ENCODE measurements at regions not wholly inside any gene's neighbourhood (a gene's known extent, or its start where the extent isn't known, plus 50 kb on each side); places are given as distances from the start of the nearest gene placed in this dataset.
"Not testable (repeated sequence)": the region's sequence is repeated elsewhere in the genome, so short reads cannot be mapped to it uniquely, and the experiment has no call there.

DNA sequence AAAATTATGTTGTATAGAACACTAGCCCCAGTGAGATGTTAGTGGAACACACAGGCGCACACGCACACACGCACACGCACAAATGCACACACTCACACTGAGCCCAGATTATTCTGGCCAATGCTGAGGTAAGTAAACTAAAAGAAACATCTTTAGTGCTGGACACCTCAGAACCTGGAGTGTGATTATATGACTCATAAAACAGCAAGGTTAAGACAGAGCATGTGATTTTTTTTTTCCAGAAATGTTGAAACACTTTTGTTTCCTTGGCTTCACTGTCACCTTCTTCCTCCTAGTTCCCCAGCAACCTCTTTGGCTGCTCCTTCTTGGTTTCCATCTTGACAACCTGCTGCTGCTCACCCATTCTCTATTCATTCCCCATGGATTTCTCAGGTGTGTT, 141.0 kb upstream of the ALG10B start:
- H3K27me3 ChIP-seq, result no peaks in the 10 kb centered on the region
- H3K4me3 ChIP-seq, result no peak overlapping the region
- H3K4me2 ChIP-seq, result no peak overlapping the region
- H3K9ac ChIP-seq, result no peak overlapping the region
- H3K36me3 ChIP-seq, result no peaks in the 10 kb centered on the region
- H3K4me1 ChIP-seq, result no peaks in the 10 kb centered on the region
- no peak overlapping the region for H3K27ac ChIP-seq
- TF ChIP-seq Cebpa-rat (IDR thresholded peaks at IDR 0.05), result no peak
- no peaks in the 10 kb centered on the region for H4K20me1 ChIP-seq
- H3K9me3 ChIP-seq, result no peaks in the 10 kb centered on the region

GRCh38 chr12:38183617-38184016, 133.0 kb upstream of the ALG10B start:
- H3K4me2 ChIP-seq, H3K4me1 ChIP-seq, H3K27ac ChIP-seq, H3K36me3 ChIP-seq, H3K9me3 ChIP-seq, H3K9ac ChIP-seq, H3K27me3 ChIP-seq, H4K20me1 ChIP-seq, H3K4me3 ChIP-seq: not testable (repeated sequence)

DNA sequence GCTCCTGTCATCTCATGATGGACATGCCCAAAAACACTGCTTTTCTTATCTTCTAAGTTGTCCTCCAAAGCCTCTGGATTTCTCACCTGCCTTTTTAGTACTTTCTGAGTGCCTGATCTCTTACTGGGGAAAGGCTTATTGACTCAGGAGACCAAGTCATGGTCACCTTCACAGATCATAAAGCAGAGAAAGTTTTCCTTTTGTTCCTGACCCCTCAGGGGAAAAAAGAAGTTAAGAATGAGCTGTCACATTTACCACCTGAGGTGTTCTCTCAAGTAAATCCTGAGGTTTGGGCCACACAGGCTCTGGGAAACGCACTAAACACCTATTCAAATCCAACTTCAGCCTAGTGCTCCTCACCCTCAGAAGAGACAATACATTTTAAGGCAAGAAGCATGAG, 119.3 kb upstream of the ALG10B start:
- H4K20me1 ChIP-seq, H3K4me1 ChIP-seq, H3K4me2 ChIP-seq, H3K27ac ChIP-seq, H3K9ac ChIP-seq, H3K27me3 ChIP-seq, H3K36me3 ChIP-seq, H3K4me3 ChIP-seq, H3K9me3 ChIP-seq: not testable (repeated sequence)

DNA sequence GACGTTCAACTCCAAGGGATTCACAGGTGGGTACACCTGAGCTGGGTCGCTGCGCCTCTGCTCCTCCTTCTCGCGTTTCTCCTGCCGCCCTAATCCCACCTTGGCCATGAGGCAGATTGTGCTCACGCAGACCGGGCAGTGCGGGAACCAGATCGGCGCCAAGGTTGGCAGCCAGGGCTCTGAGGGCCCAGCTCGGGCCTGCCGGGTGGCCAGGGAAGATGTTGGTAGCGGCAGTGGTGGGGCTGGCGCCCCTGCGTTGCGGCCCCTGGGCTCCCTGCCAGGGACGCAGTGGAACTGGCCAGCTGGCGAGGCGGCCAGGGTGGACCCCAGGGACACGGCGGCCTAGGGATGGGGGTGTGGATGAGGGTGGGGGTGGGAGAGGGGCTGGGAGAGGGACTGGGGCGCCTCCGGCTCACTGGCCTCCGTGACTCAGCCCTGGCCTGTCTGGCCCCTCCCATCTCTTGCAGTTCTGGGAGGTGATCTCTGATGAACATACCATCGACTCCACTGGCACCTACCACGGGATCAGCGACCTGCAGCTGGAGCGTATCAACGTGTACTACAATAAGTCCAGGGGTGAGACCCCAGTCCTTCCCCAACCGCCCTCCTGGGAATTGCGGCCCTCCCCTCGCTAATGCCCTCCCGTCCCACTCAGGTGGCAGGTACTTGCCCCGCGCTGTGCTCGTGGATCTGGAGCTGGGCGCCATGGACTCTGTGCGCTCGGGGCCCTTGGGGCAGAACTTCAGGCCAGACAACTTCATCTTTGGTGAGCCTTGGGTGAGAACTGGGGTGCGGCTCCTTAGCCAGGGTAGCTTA, 114.9 kb upstream of the ALG10B start:
- H3K4me2 ChIP-seq, result no peak overlapping the region
- no peak for TF ChIP-seq Cebpa-rat (IDR thresholded peaks at IDR 0.05)

DNA sequence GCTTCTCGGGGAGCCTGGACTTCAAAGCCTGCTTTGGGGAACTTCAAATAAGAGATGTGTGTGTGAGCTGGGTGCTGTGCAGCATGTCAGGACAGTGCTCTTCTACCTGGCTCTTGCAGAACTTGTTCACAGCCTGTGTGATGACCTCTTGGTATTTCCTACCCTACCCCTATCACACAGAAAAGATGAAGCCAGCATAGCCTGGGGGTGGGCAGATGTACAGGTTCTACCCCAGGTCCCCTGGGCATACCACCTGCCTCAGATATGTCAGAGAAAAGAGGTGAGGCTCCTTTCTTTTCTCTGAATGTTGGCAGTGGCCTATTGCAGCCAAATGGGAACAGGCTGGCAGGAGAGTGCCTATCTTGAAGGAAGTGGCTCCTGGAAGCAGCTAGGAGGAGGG, 111.7 kb upstream of the ALG10B start:
- Histone ChIP-seq H3K4me1 (no peaks in the 10 kb centered on the region), H3K4me3 (no peak overlapping the region), H3K4me2 (no peak overlapping the region), H3K36me3 (no peaks in the 10 kb centered on the region), H3K27ac (no peak overlapping the region), H3K27me3 (no peaks in the 10 kb centered on the region), H3K9ac (no peak overlapping the region), H4K20me1 (no peaks in the 10 kb centered on the region), H3K9me3 (no peaks in the 10 kb centered on the region)
- no peak for TF ChIP-seq Cebpa-rat (IDR thresholded peaks at IDR 0.05)

More for the DNA sequence above, 114.9 kb upstream of the ALG10B start:
- H3K4me3 ChIP-seq, result no peak overlapping the region
- H3K9me3 ChIP-seq, result no peaks in the 10 kb centered on the region
- H3K9ac ChIP-seq, result no peak overlapping the region
- no peak overlapping the region for H3K27ac ChIP-seq
- H3K27me3 ChIP-seq, result no peaks in the 10 kb centered on the region
- no peaks in the 10 kb centered on the region for H3K36me3 ChIP-seq
- H3K4me1 ChIP-seq, result no peaks in the 10 kb centered on the region
- H4K20me1 ChIP-seq, result no peaks in the 10 kb centered on the region

DNA sequence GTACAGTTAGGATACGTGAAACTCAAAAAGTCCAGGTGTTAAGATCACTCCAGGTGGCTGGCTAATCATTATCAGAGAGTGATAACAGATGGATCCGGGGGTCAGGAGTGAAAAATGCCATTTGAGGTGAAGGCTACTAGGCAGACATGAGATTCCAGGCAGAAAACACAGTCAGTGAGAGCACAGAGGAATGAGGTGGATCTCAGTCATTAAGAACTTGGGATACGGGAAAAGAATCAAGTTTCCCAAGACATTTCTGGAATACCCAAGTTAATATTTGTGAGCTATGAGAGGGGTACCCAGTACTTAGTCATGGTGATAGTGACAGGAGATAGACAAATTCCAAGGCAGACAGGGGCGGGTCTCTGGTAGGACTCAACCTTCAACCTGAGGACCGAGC, 94.6 kb upstream of the ALG10B start:
- no peak for TF ChIP-seq Cebpa-rat (IDR thresholded peaks at IDR 0.05)
- Histone ChIP-seq H3K36me3 (no peaks in the 10 kb centered on the region), H3K27ac (no peak overlapping the region), H3K9ac (no peak overlapping the region), H3K4me2 (no peak overlapping the region), H3K4me3 (no peak overlapping the region), H3K9me3 (no peaks in the 10 kb centered on the region), H3K27me3 (no peaks in the 10 kb centered on the region), H3K4me1 (no peaks in the 10 kb centered on the region), H4K20me1 (no peaks in the 10 kb centered on the region)

DNA sequence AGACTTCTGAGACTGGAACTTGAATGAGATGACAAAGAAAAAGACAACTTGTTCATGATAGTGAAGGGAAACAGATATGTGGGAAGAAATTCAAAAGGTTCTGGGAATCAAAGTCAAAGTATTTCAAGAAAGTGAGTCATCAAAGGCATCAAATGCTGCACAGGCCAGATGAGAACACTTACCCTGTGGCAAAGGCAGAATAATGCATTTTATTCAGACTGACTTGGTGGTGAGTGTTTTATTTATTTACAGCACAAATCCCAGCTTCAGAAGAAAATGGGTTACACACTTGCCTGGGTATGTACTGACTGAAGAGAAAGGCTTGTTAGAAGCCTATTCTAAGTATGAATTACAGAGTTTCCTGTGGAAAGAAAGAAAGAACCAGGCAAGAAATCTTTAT, 78.2 kb upstream of the ALG10B start:
- not testable (repeated sequence) for H3K9me3 ChIP-seq, H3K36me3 ChIP-seq, H3K27me3 ChIP-seq, H3K4me3 ChIP-seq, H3K27ac ChIP-seq, H4K20me1 ChIP-seq, H3K9ac ChIP-seq, H3K4me2 ChIP-seq, H3K4me1 ChIP-seq

GRCh38 chr12:38253778-38254177, 62.8 kb upstream of the ALG10B start:
- TF ChIP-seq Cebpa-rat (IDR thresholded peaks at IDR 0.05), result no peak
- Histone ChIP-seq H4K20me1 (no peaks in the 10 kb centered on the region), H3K27me3 (no peaks in the 10 kb centered on the region), H3K9me3 (no peaks in the 10 kb centered on the region), H3K27ac (no peak overlapping the region), H3K4me1 (no peaks in the 10 kb centered on the region), H3K4me3 (no peak overlapping the region), H3K36me3 (no peaks in the 10 kb centered on the region), H3K4me2 (no peak overlapping the region), H3K9ac (no peak overlapping the region)

DNA sequence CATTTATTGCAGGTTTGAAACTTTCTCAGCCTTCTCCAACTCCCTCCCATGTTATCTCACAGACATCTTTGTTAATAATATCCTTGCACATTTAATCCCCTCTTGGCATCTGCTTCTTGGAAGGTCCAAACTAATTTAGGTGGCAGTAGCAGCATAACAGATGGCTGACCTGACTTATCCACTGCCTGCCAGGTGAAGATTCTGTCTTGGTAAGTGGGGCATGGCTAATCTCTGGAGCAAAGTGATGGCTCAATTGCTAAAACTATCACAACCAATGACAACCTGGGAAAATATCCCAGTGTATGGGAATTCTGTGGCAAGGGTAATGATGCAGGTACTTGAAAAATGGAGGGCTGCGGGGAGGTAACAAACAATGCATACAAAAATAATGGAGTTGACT, 58.2 kb upstream of the ALG10B start:
- no peak overlapping the region for H3K4me3 ChIP-seq
- H3K4me1 ChIP-seq, result no peaks in the 10 kb centered on the region
- no peaks in the 10 kb centered on the region for H3K27me3 ChIP-seq
- no peaks in the 10 kb centered on the region for H3K36me3 ChIP-seq
- H3K27ac ChIP-seq, result no peak overlapping the region
- H3K4me2 ChIP-seq, result no peak overlapping the region
- no peak for TF ChIP-seq Cebpa-rat (IDR thresholded peaks at IDR 0.05)
- H3K9ac ChIP-seq, result no peak overlapping the region
- H3K9me3 ChIP-seq, result no peaks in the 10 kb centered on the region
- no peaks in the 10 kb centered on the region for H4K20me1 ChIP-seq
